Fibroblast of lung (primary cell): ENCODE measurements at regions not wholly inside any gene's neighbourhood (a gene's known extent, or its start where the extent isn't known, plus 50 kb on each side); places are given as distances from the start of the nearest gene placed in this dataset.

ENCODE experiments used
- DNase-seq, 2 donors: peaks; one replicate each; pipeline versions ENCODE4 v3.0.0 to v3.0.0-alpha.2; 2010; ENCODE audit warnings: low read depth in 2 of 2
- H2AFZ ChIP-seq: 2 replicates; pipeline ENCODE4 v1.5.1; 2012; ENCODE audit warnings: low read length, control low read depth, inconsistent platforms
- H3K27ac ChIP-seq: 2 replicates; pipeline ENCODE4 v1.5.1; 2011; ENCODE audit warnings: low read length, control low read depth; ENCODE audit not compliant: insufficient read depth
- H3K27me3 ChIP-seq: 2 replicates; pipeline ENCODE4 v1.5.1; 2011; ENCODE audit warnings: mild to moderate bottlenecking, low read length; ENCODE audit not compliant: control insufficient read depth, insufficient read depth
- H3K36me3 ChIP-seq: 2 replicates; pipeline ENCODE4 v1.5.1; 2011; ENCODE audit warnings: low read length; ENCODE audit not compliant: control insufficient read depth, insufficient read depth
- H3K4me1 ChIP-seq: 2 replicates; pipeline ENCODE4 v1.5.1; 2011; ENCODE audit warnings: low read length; ENCODE audit not compliant: control insufficient read depth, insufficient read depth; ENCODE audit errors: extremely low read depth
- H3K4me2 ChIP-seq: 2 replicates; pipeline ENCODE4 v1.5.1; 2011; ENCODE audit warnings: low read length, control low read depth; ENCODE audit not compliant: insufficient read depth; ENCODE audit errors: extremely low read depth
- H3K4me3 ChIP-seq, 4 experiments: fragments of 200-600 bp in 1 of 4; sonication (generic) in 1 of 4; replicated peaks in 1 of 4; 2 replicates each; pipeline ENCODE4 v1.5.1; 2011 to 2016; ENCODE audit warnings: low read length in 4 of 4, low read depth in 3 of 4, mild to moderate bottlenecking in 3 of 4, control low read depth in 2 of 4, inconsistent platforms in 1 of 4, mixed read lengths in 1 of 4; ENCODE audit not compliant: insufficient read depth in 1 of 4; ENCODE audit errors: control extremely low read depth in 1 of 4
- H3K79me2 ChIP-seq: 2 replicates; pipeline ENCODE4 v1.5.1; 2012; ENCODE audit warnings: mild to moderate bottlenecking, low read length, inconsistent platforms; ENCODE audit not compliant: control insufficient read depth, insufficient read depth
- H3K9ac ChIP-seq: 2 replicates; pipeline ENCODE4 v1.5.1; 2011; ENCODE audit warnings: mild to moderate bottlenecking, low read length, control low read depth; ENCODE audit not compliant: insufficient read depth
- H3K9me3 ChIP-seq: 2 replicates; pipeline ENCODE4 v1.5.1; 2012; ENCODE audit warnings: low read depth, low read length; ENCODE audit not compliant: control insufficient read depth, insufficient read depth
- H4K20me1 ChIP-seq: 2 replicates; pipeline ENCODE4 v1.5.1; 2011; ENCODE audit warnings: low read length; ENCODE audit not compliant: control insufficient read depth, insufficient read depth; ENCODE audit errors: extremely low read depth
- CTCF ChIP-seq, 2 donors: IDR thresholded peaks in 1 of 2; conservative IDR thresholded peaks in 1 of 2; 1 replicate in 1 of 2; 2 replicates in 1 of 2; pipeline ENCODE4 v1.5.1; 2011 to 2012; ENCODE audit warnings: low read length in 2 of 2, control low read depth in 1 of 2, inconsistent platforms in 1 of 2, low read depth in 1 of 2, mild to moderate bottlenecking in 1 of 2
- EZH2 ChIP-seq: IDR thresholded peaks from 2 replicates; pipeline ENCODE4 v1.5.1; 2012; ENCODE audit warnings: low read length, control low read depth, mild to moderate bottlenecking; ENCODE audit errors: missing control alignments

- peak in 1 of 2 donors; percentile 38 for DNase-seq
- no peaks in the 10 kb centered on the region for H4K20me1 ChIP-seq
- H3K4me2 ChIP-seq = no peak overlapping the region
- H3K27ac ChIP-seq = no peak overlapping the region
- no peaks in the 10 kb centered on the region for H3K36me3 ChIP-seq
- H2AFZ ChIP-seq = no peak overlapping the region
- H3K4me3 ChIP-seq = no peak overlapping the region
- no peak overlapping the region for H3K9ac ChIP-seq
- no peaks in the 10 kb centered on the region for H3K27me3 ChIP-seq
- no peaks in the 10 kb centered on the region for H3K79me2 ChIP-seq
- H3K9me3 ChIP-seq = no peaks in the 10 kb centered on the region
- H3K4me1 ChIP-seq = no peaks in the 10 kb centered on the region
- TF ChIP-seq CTCF (conservative IDR thresholded peaks at IDR 0.05 in 1 of 2, IDR thresholded peaks at IDR 0.05 in 1 of 2; ENCODE audit: low read depth in 1 of 2, low read length in 2 of 2) (no peak), EZH2 (no peak)
These were observed 64.3 kb downstream of the EOMES start for GRCh38 chr3:27657871-27658270.

- Histone ChIP-seq H3K27ac (no peak overlapping the region), H2AFZ (no peak overlapping the region), H3K36me3 (no peaks in the 10 kb centered on the region), H3K9ac (no peak overlapping the region), H3K4me1 (no peaks in the 10 kb centered on the region), H4K20me1 (no peaks in the 10 kb centered on the region), H3K4me2 (no peak overlapping the region), H3K9me3 (no peaks in the 10 kb centered on the region), H3K4me3 (no peak overlapping the region), H3K27me3 (no peaks in the 10 kb centered on the region), H3K79me2 (no peaks in the 10 kb centered on the region)
- DNase-seq = peak in 1 of 2 donors; percentile 43
- TF ChIP-seq EZH2 (no peak), CTCF (conservative IDR thresholded peaks at IDR 0.05 in 1 of 2, IDR thresholded peaks at IDR 0.05 in 1 of 2; ENCODE audit: low read depth in 1 of 2, low read length in 2 of 2) (no peak)
These were observed 64.7 kb downstream of the EOMES start for GRCh38 chr3:27657404-27657803.

- H3K27ac ChIP-seq = no peak overlapping the region
- TF ChIP-seq CTCF (conservative IDR thresholded peaks at IDR 0.05 in 1 of 2, IDR thresholded peaks at IDR 0.05 in 1 of 2; ENCODE audit: low read depth in 1 of 2, low read length in 2 of 2) = no peak
- TF ChIP-seq EZH2 = no peak
- no peaks in the 10 kb centered on the region for H3K4me1 ChIP-seq
- H3K4me3 ChIP-seq = no peak overlapping the region
- H3K79me2 ChIP-seq = no peaks in the 10 kb centered on the region
- no peak overlapping the region for H3K4me2 ChIP-seq
- H3K9me3 ChIP-seq = no peaks in the 10 kb centered on the region
- H3K27me3 ChIP-seq = no peaks in the 10 kb centered on the region
- H4K20me1 ChIP-seq = no peaks in the 10 kb centered on the region
- H3K36me3 ChIP-seq = no peaks in the 10 kb centered on the region
- DNase-seq = no peak
- no peak overlapping the region for H2AFZ ChIP-seq
- H3K9ac ChIP-seq = no peak overlapping the region
These were observed 65.3 kb downstream of the EOMES start for GRCh38 chr3:27656790-27657189.
